Smooth muscle cell (in vitro differentiated cells): ENCODE measurements at regions not wholly inside any gene's neighbourhood (a gene's known extent, or its start where the extent isn't known, plus 50 kb on each side); places are given as distances from the start of the nearest gene placed in this dataset.

Experiments used
- DNase-seq: peaks from one replicate; lab custom pipeline; 2025; ENCODE audit not compliant: unreplicated experiment; lab: John Stamatoyannopoulos, UW
- H2AFZ ChIP-seq: fragments of 200-600 bp; sonication (generic); 2 replicates; pipeline ENCODE4 v1.6.0; 2016; ENCODE audit warnings: antibody characterized with exemption, low read depth, mild to moderate bottlenecking
- H3F3A ChIP-seq: fragments of 200-600 bp; sonication (generic); 2 replicates; pipeline ENCODE4 v1.6.0; 2017; ENCODE audit warnings: antibody characterized with exemption, low read depth
- H3K27ac ChIP-seq: fragments of 200-600 bp; sonication (generic); 2 replicates; pipeline ENCODE4 v1.5.1; 2016; ENCODE audit warnings: low read depth, mild to moderate bottlenecking
- H3K27me3 ChIP-seq: fragments of 200-600 bp; sonication (generic); 2 replicates; pipeline ENCODE4 v1.6.1; 2016; ENCODE audit warnings: low read depth, mild to moderate bottlenecking
- H3K36me3 ChIP-seq: fragments of 200-600 bp; sonication (generic); 2 replicates; pipeline ENCODE4 v1.5.1; 2016; ENCODE audit warnings: low read depth
- H3K4me1 ChIP-seq: fragments of 200-600 bp; sonication (generic); 2 replicates; pipeline ENCODE4 v1.5.1; 2016; ENCODE audit warnings: low read depth
- H3K4me2 ChIP-seq: fragments of 200-600 bp; sonication (generic); 2 replicates; pipeline ENCODE4 v1.6.0; 2016; ENCODE audit warnings: mild to moderate bottlenecking
- H3K4me3 ChIP-seq: fragments of 200-600 bp; sonication (generic); 2 replicates; pipeline ENCODE4 v1.5.1; 2016; ENCODE audit warnings: mild to moderate bottlenecking
- H3K79me2 ChIP-seq: fragments of 200-600 bp; sonication (generic); 2 replicates; pipeline ENCODE4 v1.6.0; 2016; ENCODE audit warnings: low read depth, mild to moderate bottlenecking
- H3K9ac ChIP-seq: fragments of 200-600 bp; sonication (generic); 2 replicates; pipeline ENCODE4 v1.6.0; 2016; ENCODE audit warnings: low read depth
- H3K9me3 ChIP-seq: fragments of 200-600 bp; sonication (generic); replicated peaks from 2 replicates; pipeline ENCODE4 v1.5.1; 2016; ENCODE audit warnings: low read depth
- H4K20me1 ChIP-seq: fragments of 200-600 bp; sonication (generic); 2 replicates; pipeline ENCODE4 v1.6.0; 2016; ENCODE audit warnings: low read depth
- CTCF ChIP-seq: fragments of 200-600 bp; sonication (generic); IDR thresholded peaks from 2 replicates; pipeline ENCODE4 v1.5.1; 2017; ENCODE audit warnings: borderline replicate concordance, mild to moderate bottlenecking, antibody characterized with exemption; ENCODE audit not compliant: insufficient read depth, poor library complexity, severe bottlenecking
- WGBS: methylation state at CpG from one replicate; pipeline ENCODE4 v1.1.7; 2016; ENCODE audit warnings: low lambda C conversion rate; 5-methylcytosine and 5-hydroxymethylcytosine counted together

GRCh38 chr11:104791896-104792295 lies 106.4 kb downstream of the CASP12 start:
- TF ChIP-seq CTCF: no peak
- no peak overlapping the region for H3K4me2 ChIP-seq
- no peak overlapping the region for H3K27ac ChIP-seq
- no peaks in the 10 kb centered on the region for H3K36me3 ChIP-seq
- H3K4me1 ChIP-seq: no peaks in the 10 kb centered on the region
- no peaks in the 10 kb centered on the region for H3K79me2 ChIP-seq
- H3K9me3 ChIP-seq: no peaks in the 10 kb centered on the region
- no peaks in the 10 kb centered on the region for H3K27me3 ChIP-seq
- H3F3A ChIP-seq: no peaks in the 10 kb centered on the region
- no peak for DNase-seq
- H3K9ac ChIP-seq: no peak overlapping the region
- no peak overlapping the region for H3K4me3 ChIP-seq
- 86% methylated on average over 2 of the region's 2 CpGs for whole genome bisulfite sequencing
- H4K20me1 ChIP-seq: no peaks in the 10 kb centered on the region
- H2AFZ ChIP-seq: no peak overlapping the region

- H2AFZ ChIP-seq: no peak overlapping the region
- no peak overlapping the region for H3K4me2 ChIP-seq
- H3K4me1 ChIP-seq: no peaks in the 10 kb centered on the region
- no peaks in the 10 kb centered on the region for H3K79me2 ChIP-seq
- no peak for TF ChIP-seq CTCF
- no peaks in the 10 kb centered on the region for H4K20me1 ChIP-seq
- WGBS: 74% methylated on average over 4 of the region's 4 CpGs
- no peaks in the 10 kb centered on the region for H3K27me3 ChIP-seq
- DNase-seq: no peak
- no peaks in the 10 kb centered on the region for H3F3A ChIP-seq
- no peaks in the 10 kb centered on the region for H3K36me3 ChIP-seq
- no peaks in the 10 kb centered on the region for H3K9me3 ChIP-seq
- H3K9ac ChIP-seq: no peak overlapping the region
- H3K4me3 ChIP-seq: no peak overlapping the region
- no peak overlapping the region for H3K27ac ChIP-seq
These were observed 113.4 kb downstream of the CASP12 start for GRCh38 chr11:104784684-104785460.

GRCh38 chr11:104783241-104783640 lies 115.0 kb downstream of the CASP12 start:
- no peak for TF ChIP-seq CTCF
- Histone ChIP-seq H3K9me3 (no peaks in the 10 kb centered on the region), H3K4me1 (no peaks in the 10 kb centered on the region), H3K36me3 (no peaks in the 10 kb centered on the region), H2AFZ (peak overlapping the region; percentile 1), H3K9ac (no peak overlapping the region), H3K79me2 (no peaks in the 10 kb centered on the region), H4K20me1 (no peaks in the 10 kb centered on the region), H3K27ac (no peak overlapping the region), H3F3A (no peaks in the 10 kb centered on the region), H3K4me3 (no peak overlapping the region), H3K4me2 (no peak overlapping the region), H3K27me3 (no peaks in the 10 kb centered on the region)
- WGBS: 86% methylated on average over 2 of the region's 2 CpGs
- no peak for DNase-seq

GRCh38 chr11:104782377-104782754 lies 115.9 kb downstream of the CASP12 start:
- H4K20me1 ChIP-seq: no peaks in the 10 kb centered on the region
- no peak overlapping the region for H2AFZ ChIP-seq
- 89% methylated on average over 1 of the region's 1 CpG for WGBS
- no peaks in the 10 kb centered on the region for H3K9me3 ChIP-seq
- no peaks in the 10 kb centered on the region for H3F3A ChIP-seq
- no peak overlapping the region for H3K9ac ChIP-seq
- H3K4me1 ChIP-seq: no peaks in the 10 kb centered on the region
- H3K27me3 ChIP-seq: no peaks in the 10 kb centered on the region
- no peak overlapping the region for H3K27ac ChIP-seq
- H3K79me2 ChIP-seq: no peaks in the 10 kb centered on the region
- no peaks in the 10 kb centered on the region for H3K36me3 ChIP-seq
- no peak overlapping the region for H3K4me3 ChIP-seq
- no peak overlapping the region for H3K4me2 ChIP-seq
- TF ChIP-seq CTCF: no peak
- no peak for DNase-seq
